Neural crest cell (in vitro differentiated cells): ENCODE measurements at regions not wholly inside any gene's neighbourhood (a gene's known extent, or its start where the extent isn't known, plus 50 kb on each side); places are given as distances from the start of the nearest gene placed in this dataset.
A peak's percentile ranks its signal among the peaks of the same experiment; 100 is the strongest.

Experiments used
- DNase-seq: peaks from one replicate; pipeline ENCODE4 v3.0.0; 2021; ENCODE audit warnings: low read depth, mixed read lengths, low spot score
- H3K27ac Mint-ChIP-seq: one replicate; pipeline ENCODE4 v1.8.0; 2021; ENCODE audit warnings: mild to moderate bottlenecking, mixed read lengths; ENCODE audit not compliant: unreplicated experiment
- H3K27me3 Mint-ChIP-seq: 2 replicates; pipeline ENCODE4 v1.8.0; 2021; ENCODE audit warnings: low read depth, mild to moderate bottlenecking, mixed read lengths
- H3K36me3 Mint-ChIP-seq: 2 replicates; pipeline ENCODE4 v1.8.0; 2021; ENCODE audit warnings: low read depth, mild to moderate bottlenecking, mixed read lengths
- H3K4me1 Mint-ChIP-seq: 2 replicates; pipeline ENCODE4 v1.8.0; 2021; ENCODE audit warnings: mixed read lengths
- H3K4me3 Mint-ChIP-seq: one replicate; pipeline ENCODE4 v1.8.0; 2021; ENCODE audit warnings: mild to moderate bottlenecking, mixed read lengths
- H3K9me3 Mint-ChIP-seq: 2 replicates; pipeline ENCODE4 v1.8.0; 2021; ENCODE audit warnings: mixed read lengths
- TF ChIP-seq, protein P1 (sequence below): fragments of 200-600 bp; sonication (generic); conservative IDR thresholded peaks from 2 replicates; pipeline ENCODE4 v1.5.0; 2021; ENCODE audit warnings: antibody characterized with exemption, mild to moderate bottlenecking

DNA sequence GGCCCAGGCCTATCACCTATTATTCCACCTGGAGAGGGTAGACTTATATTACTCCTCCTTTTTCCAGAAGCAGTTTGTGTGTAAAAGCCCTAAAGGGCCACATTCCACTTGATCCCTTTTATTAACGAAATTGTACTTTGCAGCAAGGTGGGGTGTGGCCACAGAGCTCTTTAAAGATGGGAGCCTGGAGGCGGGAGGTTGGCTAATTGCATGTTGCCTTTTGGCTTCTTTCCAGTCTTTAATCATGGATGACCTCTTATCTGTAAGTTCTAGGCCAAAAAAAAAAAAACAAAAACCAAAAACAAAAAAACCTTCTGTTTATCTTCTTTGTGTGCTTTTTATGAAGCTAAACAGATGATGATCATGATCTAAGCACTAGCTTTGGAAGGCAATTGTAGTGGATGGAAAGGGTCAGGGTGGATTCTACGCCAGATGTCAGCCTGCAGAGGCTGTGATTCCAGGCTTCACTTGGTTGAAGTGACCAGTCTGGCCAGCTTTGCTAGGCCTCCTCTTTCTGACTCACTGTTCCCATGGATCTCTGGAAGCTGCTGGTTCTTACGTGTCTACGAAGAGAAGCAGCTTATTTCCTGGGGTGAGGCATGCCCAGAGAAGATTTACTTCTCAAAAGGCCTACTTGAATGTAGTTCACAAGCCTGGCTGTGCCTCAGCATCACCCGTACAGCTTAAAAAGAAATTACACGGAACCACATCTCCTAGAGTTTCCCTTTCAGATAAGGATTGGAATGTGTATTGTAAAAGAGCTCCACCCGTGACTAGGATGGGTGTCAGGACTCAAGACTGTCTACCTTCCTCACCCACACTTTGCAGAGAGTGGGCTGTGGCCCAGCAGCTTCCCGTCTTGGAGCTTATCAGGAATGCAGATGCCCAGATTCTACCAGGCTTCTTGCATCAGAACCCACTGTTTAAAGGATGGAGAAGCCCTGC lies 330.9 kb upstream of the C2CD4B start:
- no peaks in the 10 kb centered on the region for H3K27me3 Mint-ChIP-seq
- no peak for DNase-seq
- TF ChIP-seq, protein P1, sequence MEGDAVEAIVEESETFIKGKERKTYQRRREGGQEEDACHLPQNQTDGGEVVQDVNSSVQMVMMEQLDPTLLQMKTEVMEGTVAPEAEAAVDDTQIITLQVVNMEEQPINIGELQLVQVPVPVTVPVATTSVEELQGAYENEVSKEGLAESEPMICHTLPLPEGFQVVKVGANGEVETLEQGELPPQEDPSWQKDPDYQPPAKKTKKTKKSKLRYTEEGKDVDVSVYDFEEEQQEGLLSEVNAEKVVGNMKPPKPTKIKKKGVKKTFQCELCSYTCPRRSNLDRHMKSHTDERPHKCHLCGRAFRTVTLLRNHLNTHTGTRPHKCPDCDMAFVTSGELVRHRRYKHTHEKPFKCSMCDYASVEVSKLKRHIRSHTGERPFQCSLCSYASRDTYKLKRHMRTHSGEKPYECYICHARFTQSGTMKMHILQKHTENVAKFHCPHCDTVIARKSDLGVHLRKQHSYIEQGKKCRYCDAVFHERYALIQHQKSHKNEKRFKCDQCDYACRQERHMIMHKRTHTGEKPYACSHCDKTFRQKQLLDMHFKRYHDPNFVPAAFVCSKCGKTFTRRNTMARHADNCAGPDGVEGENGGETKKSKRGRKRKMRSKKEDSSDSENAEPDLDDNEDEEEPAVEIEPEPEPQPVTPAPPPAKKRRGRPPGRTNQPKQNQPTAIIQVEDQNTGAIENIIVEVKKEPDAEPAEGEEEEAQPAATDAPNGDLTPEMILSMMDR = no peak
- peak overlapping the region; percentile 27 for H3K27ac Mint-ChIP-seq
- no peaks in the 10 kb centered on the region for H3K36me3 Mint-ChIP-seq
- H3K9me3 Mint-ChIP-seq = no peaks in the 10 kb centered on the region
- H3K4me3 Mint-ChIP-seq = no peak overlapping the region
- H3K4me1 Mint-ChIP-seq = peaks cover 39% of the 10 kb centered on the region

DNA sequence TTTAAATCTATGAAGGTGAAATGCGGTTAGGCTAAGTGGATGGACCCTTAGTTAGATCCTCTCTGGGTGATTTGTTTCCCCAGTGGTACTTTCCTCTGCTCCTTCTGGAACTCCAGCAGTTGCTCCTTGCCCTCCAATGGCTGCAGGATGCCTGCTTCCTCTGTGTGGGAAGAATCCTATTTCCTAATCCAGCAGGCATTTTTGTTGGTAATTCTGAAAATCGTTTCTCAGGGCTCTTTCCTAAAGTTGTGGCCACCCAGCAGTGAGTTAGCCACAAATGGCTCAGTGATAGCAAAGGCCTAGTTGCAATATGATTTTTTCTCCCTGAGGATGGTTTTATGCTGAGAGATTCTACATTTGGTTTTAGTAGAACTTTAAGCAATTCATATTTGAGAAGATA lies 332.3 kb upstream of the C2CD4B start:
- Mint-ChIP-seq H3K4me1 (peaks cover 39% of the 10 kb centered on the region), H3K9me3 (no peaks in the 10 kb centered on the region), H3K27me3 (no peaks in the 10 kb centered on the region), H3K4me3 (no peak overlapping the region), H3K27ac (no peak overlapping the region), H3K36me3 (no peaks in the 10 kb centered on the region)
- TF ChIP-seq, protein P1 = no peak
- no peak for DNase-seq

DNA sequence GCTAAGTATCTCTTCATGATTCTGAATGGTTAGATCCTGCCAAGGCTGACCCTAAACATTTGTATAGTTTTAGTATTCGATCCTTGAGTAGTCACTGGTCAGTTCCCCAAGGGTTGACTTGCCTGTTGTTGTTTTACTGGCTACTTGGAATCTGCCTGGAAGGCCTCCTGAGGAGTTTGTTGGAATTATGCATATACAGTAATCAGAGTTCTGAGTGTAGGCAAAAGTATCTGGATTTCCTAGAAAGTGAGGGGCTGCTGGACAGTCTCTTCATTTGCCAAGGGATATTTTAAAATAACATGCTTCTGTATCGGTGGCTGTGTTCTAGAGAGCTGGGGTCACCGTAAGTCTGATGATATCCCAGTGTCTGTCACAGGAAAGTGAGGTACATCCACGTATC lies 333.2 kb upstream of the C2CD4B start:
- peaks cover 36% of the 10 kb centered on the region for H3K4me1 Mint-ChIP-seq
- no peaks in the 10 kb centered on the region for H3K27me3 Mint-ChIP-seq
- H3K27ac Mint-ChIP-seq = no peak overlapping the region
- no peaks in the 10 kb centered on the region for H3K36me3 Mint-ChIP-seq
- TF ChIP-seq, protein P1 = no peak
- H3K4me3 Mint-ChIP-seq = no peak overlapping the region
- DNase-seq = no peak
- no peaks in the 10 kb centered on the region for H3K9me3 Mint-ChIP-seq

DNA sequence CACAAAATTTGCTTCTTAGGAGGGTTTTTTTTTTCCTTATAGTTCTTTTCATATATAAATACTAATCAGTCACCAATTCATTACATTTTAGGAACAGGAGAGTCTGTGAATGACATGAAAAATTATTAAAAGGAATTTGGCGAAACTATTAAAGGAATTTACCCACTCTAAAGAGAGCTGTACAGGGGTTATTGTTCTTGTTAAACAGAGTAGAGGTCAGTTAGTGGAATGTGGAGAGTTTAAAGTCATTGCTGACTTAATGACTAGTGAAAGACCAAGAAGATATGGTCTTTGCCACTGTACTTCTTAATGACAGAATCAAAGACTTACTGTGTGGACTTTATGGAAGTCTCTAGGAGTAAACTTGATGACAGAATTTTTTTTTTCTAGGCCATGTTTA lies 333.6 kb upstream of the C2CD4B start:
- Mint-ChIP-seq H3K4me3 (no peak overlapping the region), H3K9me3 (no peaks in the 10 kb centered on the region), H3K27me3 (no peaks in the 10 kb centered on the region), H3K27ac (no peak overlapping the region), H3K4me1 (peaks cover 40% of the 10 kb centered on the region), H3K36me3 (no peaks in the 10 kb centered on the region)
- TF ChIP-seq, protein P1 = no peak
- no peak for DNase-seq

DNA sequence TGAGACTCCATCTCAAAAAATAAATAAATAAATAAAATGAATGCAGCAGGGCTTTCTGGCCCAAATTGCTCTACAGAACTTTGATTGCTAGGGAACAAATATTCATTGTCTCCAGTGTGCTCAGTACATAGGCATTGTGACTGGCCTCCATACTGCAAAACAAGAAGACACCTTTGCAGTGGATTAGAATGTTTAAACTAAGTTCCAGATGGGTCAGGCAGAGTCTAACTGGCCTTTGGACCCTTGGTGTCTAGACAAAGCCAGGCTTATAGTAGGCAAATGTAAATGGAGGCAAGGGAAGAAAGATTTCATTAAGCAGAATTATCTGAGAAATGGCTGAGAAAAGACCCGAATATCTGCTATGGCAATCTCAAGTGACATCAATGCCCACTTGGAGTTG lies 335.2 kb upstream of the C2CD4B start:
- TF ChIP-seq, protein P1 = no peak
- no peaks in the 10 kb centered on the region for H3K36me3 Mint-ChIP-seq
- H3K27me3 Mint-ChIP-seq = no peaks in the 10 kb centered on the region
- no peaks in the 10 kb centered on the region for H3K9me3 Mint-ChIP-seq
- H3K4me3 Mint-ChIP-seq = no peak overlapping the region
- no peak for DNase-seq
- peaks cover 29% of the 10 kb centered on the region for H3K4me1 Mint-ChIP-seq
- no peak overlapping the region for H3K27ac Mint-ChIP-seq
